GM23248 (cell line): ENCODE measurements at regions not wholly inside any gene's neighbourhood (a gene's known extent, or its start where the extent isn't known, plus 50 kb on each side); places are given as distances from the start of the nearest gene placed in this dataset.
"Not testable (repeated sequence)": the region's sequence is repeated elsewhere in the genome, so short reads cannot be mapped to it uniquely, and the experiment has no call there.

Source experiments
- EZH2 ChIP-seq: fragments of 200-600 bp; sonication (generic); IDR thresholded peaks from 2 replicates; pipeline ENCODE4 v1.6.1; 2018; ENCODE audit warnings: antibody characterized with exemption, mild to moderate bottlenecking; ENCODE audit not compliant: insufficient read depth, poor library complexity, severe bottlenecking
- EZH2phosphoT487 ChIP-seq: fragments of 200-600 bp; sonication (generic); IDR thresholded peaks from 2 replicates; pipeline ENCODE4 v1.6.1; 2018; ENCODE audit warnings: antibody characterized with exemption, moderate library complexity, mild to moderate bottlenecking, low read depth; ENCODE audit not compliant: insufficient read depth

DNA sequence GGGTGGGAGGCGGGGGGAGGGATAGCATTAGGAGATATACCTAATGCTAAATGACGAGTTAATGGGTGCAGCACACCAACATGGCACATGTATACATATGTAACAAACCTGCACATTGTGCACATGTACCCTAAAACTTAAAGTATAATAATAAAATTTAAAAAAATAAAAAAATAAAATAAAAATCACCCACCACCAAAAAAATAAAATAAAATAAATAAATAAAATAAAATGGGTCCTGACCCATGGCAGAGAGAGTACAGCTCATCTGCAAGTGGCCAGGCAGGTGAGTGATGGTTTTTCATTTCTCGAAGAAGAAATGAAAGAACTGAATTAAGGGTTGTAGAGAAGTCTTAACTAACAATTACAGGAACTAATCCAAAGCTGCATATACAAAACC lies 92.4 kb downstream of the ACAA2 start:
- not testable (repeated sequence) for TF ChIP-seq EZH2, EZH2phosphoT487
